GM12878 (cell line): ENCODE measurements at regions not wholly inside any gene's neighbourhood (a gene's known extent, or its start where the extent isn't known, plus 50 kb on each side); places are given as distances from the start of the nearest gene placed in this dataset.
"Not testable (repeated sequence)": the region's sequence is repeated elsewhere in the genome, so short reads cannot be mapped to it uniquely, and the experiment has no call there.

ENCODE experiments used
- ATF7 ChIP-seq: fragments of 450-650 bp; IDR thresholded peaks from 2 replicates; pipeline ENCODE4 v1.6.1; 2016; ENCODE audit warnings: low read depth, mild to moderate bottlenecking
- GABPA ChIP-seq: IDR thresholded peaks from 2 replicates; pipeline ENCODE4 v1.6.1; 2014; ENCODE audit warnings: antibody characterized with exemption, low read depth, mild to moderate bottlenecking, inconsistent platforms
- JUND ChIP-seq: IDR thresholded peaks from 2 replicates; pipeline ENCODE4 v1.6.1; 2012; ENCODE audit warnings: low read depth, mild to moderate bottlenecking, low read length, improper control_type of control experiment, moderate library complexity
- POLR2A ChIP-seq: IDR thresholded peaks from 2 replicates; pipeline ENCODE4 v1.6.1; 2011; ENCODE audit warnings: low read depth, mild to moderate bottlenecking, low read length
- TCF7 ChIP-seq: IDR thresholded peaks from 2 replicates; pipeline ENCODE4 v1.6.1; 2014; ENCODE audit warnings: antibody characterized with exemption, borderline replicate concordance
- TF ChIP-seq, protein P1 (sequence below), 3 experiments: IDR thresholded peaks in 2 of 3; conservative IDR thresholded peaks in 1 of 3; 2 replicates each; pipeline ENCODE4 v1.5.1; 2011; ENCODE audit warnings: low read depth in 3 of 3, low read length in 3 of 3, mild to moderate bottlenecking in 3 of 3, control low read depth in 2 of 3, moderate library complexity in 2 of 3, inconsistent platforms in 1 of 3, mixed read lengths in 1 of 3; ENCODE audit not compliant: control insufficient read depth in 2 of 3, insufficient read depth in 1 of 3; ENCODE audit errors: extremely low read depth in 1 of 3
- TF ChIP-seq, protein P2 (sequence below): IDR thresholded peaks from 2 replicates; pipeline ENCODE4 v1.6.1; 2012; ENCODE audit warnings: improper control_type of control experiment, low read depth, low read length; ENCODE audit not compliant: insufficient replicate concordance

DNA sequence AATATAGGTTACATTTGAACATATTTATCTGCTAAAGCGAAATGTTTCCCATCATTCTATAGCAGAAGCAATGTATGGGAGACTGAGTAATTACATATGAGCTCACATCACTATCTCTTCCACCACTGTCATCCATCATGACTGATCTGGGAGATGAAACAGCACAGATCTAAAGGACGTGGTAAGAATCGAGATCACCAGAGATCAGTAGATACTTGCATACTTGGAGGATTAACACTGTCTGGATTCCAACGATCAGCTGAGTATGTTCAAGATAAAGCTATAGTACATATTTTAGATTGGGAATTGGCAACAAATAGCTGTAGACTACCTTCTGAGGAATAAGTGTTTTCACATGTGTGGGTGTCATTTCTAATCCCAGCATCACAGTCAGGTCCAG lies 94.6 kb downstream of the FOXD4L6 start:
- TF ChIP-seq, protein P1, sequence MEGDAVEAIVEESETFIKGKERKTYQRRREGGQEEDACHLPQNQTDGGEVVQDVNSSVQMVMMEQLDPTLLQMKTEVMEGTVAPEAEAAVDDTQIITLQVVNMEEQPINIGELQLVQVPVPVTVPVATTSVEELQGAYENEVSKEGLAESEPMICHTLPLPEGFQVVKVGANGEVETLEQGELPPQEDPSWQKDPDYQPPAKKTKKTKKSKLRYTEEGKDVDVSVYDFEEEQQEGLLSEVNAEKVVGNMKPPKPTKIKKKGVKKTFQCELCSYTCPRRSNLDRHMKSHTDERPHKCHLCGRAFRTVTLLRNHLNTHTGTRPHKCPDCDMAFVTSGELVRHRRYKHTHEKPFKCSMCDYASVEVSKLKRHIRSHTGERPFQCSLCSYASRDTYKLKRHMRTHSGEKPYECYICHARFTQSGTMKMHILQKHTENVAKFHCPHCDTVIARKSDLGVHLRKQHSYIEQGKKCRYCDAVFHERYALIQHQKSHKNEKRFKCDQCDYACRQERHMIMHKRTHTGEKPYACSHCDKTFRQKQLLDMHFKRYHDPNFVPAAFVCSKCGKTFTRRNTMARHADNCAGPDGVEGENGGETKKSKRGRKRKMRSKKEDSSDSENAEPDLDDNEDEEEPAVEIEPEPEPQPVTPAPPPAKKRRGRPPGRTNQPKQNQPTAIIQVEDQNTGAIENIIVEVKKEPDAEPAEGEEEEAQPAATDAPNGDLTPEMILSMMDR (IDR thresholded peaks at IDR 0.05 in 2 of 3, conservative IDR thresholded peaks at IDR 0.05 in 1 of 3; ENCODE audit: control insufficient read depth in 2 of 3, extremely low read depth in 1 of 3, insufficient read depth in 1 of 3, low read depth in 3 of 3, low read length in 3 of 3): not testable (repeated sequence)
- not testable (repeated sequence) for TF ChIP-seq GABPA, ATF7, JUND, TCF7, POLR2A
- TF ChIP-seq, protein P2, sequence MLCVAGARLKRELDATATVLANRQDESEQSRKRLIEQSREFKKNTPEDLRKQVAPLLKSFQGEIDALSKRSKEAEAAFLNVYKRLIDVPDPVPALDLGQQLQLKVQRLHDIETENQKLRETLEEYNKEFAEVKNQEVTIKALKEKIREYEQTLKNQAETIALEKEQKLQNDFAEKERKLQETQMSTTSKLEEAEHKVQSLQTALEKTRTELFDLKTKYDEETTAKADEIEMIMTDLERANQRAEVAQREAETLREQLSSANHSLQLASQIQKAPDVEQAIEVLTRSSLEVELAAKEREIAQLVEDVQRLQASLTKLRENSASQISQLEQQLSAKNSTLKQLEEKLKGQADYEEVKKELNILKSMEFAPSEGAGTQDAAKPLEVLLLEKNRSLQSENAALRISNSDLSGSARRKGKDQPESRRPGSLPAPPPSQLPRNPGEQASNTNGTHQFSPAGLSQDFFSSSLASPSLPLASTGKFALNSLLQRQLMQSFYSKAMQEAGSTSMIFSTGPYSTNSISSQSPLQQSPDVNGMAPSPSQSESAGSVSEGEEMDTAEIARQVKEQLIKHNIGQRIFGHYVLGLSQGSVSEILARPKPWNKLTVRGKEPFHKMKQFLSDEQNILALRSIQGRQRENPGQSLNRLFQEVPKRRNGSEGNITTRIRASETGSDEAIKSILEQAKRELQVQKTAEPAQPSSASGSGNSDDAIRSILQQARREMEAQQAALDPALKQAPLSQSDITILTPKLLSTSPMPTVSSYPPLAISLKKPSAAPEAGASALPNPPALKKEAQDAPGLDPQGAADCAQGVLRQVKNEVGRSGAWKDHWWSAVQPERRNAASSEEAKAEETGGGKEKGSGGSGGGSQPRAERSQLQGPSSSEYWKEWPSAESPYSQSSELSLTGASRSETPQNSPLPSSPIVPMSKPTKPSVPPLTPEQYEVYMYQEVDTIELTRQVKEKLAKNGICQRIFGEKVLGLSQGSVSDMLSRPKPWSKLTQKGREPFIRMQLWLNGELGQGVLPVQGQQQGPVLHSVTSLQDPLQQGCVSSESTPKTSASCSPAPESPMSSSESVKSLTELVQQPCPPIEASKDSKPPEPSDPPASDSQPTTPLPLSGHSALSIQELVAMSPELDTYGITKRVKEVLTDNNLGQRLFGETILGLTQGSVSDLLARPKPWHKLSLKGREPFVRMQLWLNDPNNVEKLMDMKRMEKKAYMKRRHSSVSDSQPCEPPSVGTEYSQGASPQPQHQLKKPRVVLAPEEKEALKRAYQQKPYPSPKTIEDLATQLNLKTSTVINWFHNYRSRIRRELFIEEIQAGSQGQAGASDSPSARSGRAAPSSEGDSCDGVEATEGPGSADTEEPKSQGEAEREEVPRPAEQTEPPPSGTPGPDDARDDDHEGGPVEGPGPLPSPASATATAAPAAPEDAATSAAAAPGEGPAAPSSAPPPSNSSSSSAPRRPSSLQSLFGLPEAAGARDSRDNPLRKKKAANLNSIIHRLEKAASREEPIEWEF: not testable (repeated sequence)
